ENCODE measurements at regions not wholly inside any gene's neighbourhood (a gene's known extent, or its start where the extent isn't known, plus 50 kb on each side); places are given as distances from the start of the nearest gene placed in this dataset.

- no peak for TF ChIP-seq CTCF (IDR thresholded peaks at IDR 0.05; ENCODE audit: insufficient read depth, low read depth, low read length)
- no peak overlapping the region for H3K4me3 ChIP-seq (ENCODE audit: low read depth, low read length)
- DNase-seq (ENCODE audit: low read depth) = no peak
Measured at GRCh38 chr11:11770296-11770695, 71.5 kb upstream of the USP47 start.

GRCh38 chr11:11769782-11770181 lies 72.0 kb upstream of the USP47 start:
- DNase-seq (ENCODE audit: low read depth) = no peak
- no peak overlapping the region for H3K4me3 ChIP-seq (ENCODE audit: low read depth, low read length)
- no peak for TF ChIP-seq CTCF (IDR thresholded peaks at IDR 0.05; ENCODE audit: insufficient read depth, low read depth, low read length)

DNA sequence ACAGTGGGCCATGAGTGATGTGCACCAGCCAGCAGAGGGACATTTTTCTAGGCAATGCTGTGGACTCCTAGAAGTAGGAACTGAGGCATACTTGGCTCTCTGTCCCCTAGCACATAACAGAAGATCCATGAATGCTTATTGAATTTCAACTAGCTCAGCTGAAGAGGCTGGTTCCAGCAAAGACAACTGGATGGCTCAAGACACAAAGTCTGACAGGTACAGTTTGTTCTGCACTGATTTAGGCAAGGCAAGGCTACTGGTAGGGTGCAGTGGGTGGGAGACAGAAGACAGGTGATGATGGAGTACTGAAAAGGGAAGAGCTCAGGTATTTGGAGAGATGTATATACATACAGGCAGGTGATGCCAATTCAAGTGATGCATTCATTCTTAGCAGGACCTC lies 72.4 kb upstream of the USP47 start:
- TF ChIP-seq CTCF (IDR thresholded peaks at IDR 0.05; ENCODE audit: insufficient read depth, low read depth, low read length) = no peak
- no peak overlapping the region for H3K4me3 ChIP-seq (ENCODE audit: low read depth, low read length)
- no peak for DNase-seq (ENCODE audit: low read depth)

- DNase-seq (ENCODE audit: low read depth) = no peak
- TF ChIP-seq CTCF (IDR thresholded peaks at IDR 0.05; ENCODE audit: insufficient read depth, low read depth, low read length) = no peak
- H3K4me3 ChIP-seq (ENCODE audit: low read depth, low read length) = no peak overlapping the region
Measured at GRCh38 chr11:11764423-11764803, 77.4 kb upstream of the USP47 start.

DNA sequence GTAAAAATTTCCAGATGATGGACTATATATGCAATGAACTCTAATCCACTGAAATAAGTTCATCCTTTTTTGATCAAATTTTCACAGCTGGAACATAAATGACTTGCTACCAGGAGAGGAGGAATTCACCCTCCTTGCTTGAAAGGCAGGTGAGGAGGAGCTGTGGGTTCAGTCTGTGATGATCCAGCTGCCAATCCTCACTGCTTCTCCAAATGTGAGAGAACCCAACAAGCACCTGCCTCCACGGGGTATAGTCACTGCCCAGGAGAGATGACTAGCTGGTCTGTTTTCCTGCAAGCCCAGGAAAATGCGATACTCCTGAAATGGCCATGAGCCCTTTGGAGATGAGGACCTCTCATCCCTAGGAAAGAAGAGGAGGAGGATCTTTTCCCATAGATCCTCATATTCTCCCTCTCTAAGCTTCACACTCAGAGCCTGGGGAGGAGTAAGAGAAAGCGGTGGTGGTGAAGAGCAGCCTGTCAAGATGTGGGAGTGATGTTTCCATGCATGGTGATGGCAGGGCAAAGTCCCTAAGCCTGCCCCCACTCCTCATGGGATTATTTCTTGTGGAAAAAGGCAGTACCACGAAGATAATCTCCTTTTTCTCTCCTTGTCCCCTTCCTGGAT lies 77.9 kb upstream of the USP47 start:
- no peak for DNase-seq (ENCODE audit: low read depth)
- H3K4me3 ChIP-seq (ENCODE audit: low read depth, low read length) = no peak overlapping the region
- no peak for TF ChIP-seq CTCF (IDR thresholded peaks at IDR 0.05; ENCODE audit: insufficient read depth, low read depth, low read length)

DNA sequence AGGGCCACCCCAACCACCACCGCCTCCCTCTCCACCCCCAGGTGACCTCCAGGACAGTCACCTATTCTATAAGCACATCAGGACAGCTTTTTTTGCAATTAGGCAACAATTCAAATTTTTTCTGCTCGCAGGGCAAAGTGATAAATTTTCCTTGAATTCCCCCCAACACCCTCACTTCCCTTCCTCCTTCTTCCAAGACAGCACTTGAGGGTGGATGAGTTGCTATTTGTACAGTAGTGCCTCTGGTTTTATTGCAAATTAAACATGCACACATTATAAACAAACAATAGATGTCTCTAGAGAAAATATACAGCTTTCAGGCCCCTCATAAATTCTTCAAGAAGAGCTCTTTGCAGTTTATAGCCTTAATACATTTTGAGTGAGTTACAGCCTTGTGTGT lies 80.9 kb upstream of the USP47 start:
- TF ChIP-seq CTCF (IDR thresholded peaks at IDR 0.05; ENCODE audit: insufficient read depth, low read depth, low read length) = no peak

GRCh38 chr11:11758603-11759196 lies 83.1 kb upstream of the USP47 start:
- TF ChIP-seq CTCF (IDR thresholded peaks at IDR 0.05; ENCODE audit: insufficient read depth, low read depth, low read length) = no peak
- no peak overlapping the region for H3K4me3 ChIP-seq (ENCODE audit: low read depth, low read length)
- no peak for DNase-seq (ENCODE audit: low read depth)

More for the DNA sequence above, 80.9 kb upstream of the USP47 start:
- no peak for DNase-seq (ENCODE audit: low read depth)
- H3K4me3 ChIP-seq (ENCODE audit: low read depth, low read length) = no peak overlapping the region

Measured in fibroblast of villous mesenchyme (primary cell).